CD14-positive monocyte (primary cell): ENCODE measurements at regions not wholly inside any gene's neighbourhood (a gene's known extent, or its start where the extent isn't known, plus 50 kb on each side); places are given as distances from the start of the nearest gene placed in this dataset.

Experiments
- DNase-seq, 3 donors: peaks; one replicate each; pipeline ENCODE4 v3.0.0-alpha.2; 2011 to 2022
- H2AFZ ChIP-seq: 2 replicates; pipeline ENCODE4 v1.6.0; 2012; ENCODE audit warnings: mild to moderate bottlenecking, low read depth, low read length, inconsistent platforms; ENCODE audit not compliant: insufficient read depth, poor library complexity, severe bottlenecking
- H3K27ac ChIP-seq, 2 donors: 1 replicate in 1 of 2; 2 replicates in 1 of 2; pipeline ENCODE4 v1.5.1; 2012 to 2013; ENCODE audit warnings: low read length in 2 of 2, control low read depth in 1 of 2, inconsistent platforms in 1 of 2, low read depth in 1 of 2, mild to moderate bottlenecking in 1 of 2
- H3K27me3 ChIP-seq, 2 donors: one replicate each; pipeline versions ENCODE4 v1.6.0 to v1.6.1; 2011 to 2013; ENCODE audit warnings: low read length in 2 of 2; ENCODE audit not compliant: control insufficient read depth in 2 of 2, insufficient read depth in 2 of 2
- H3K36me3 ChIP-seq, 2 donors: replicated peaks in 1 of 2; 1 replicate in 1 of 2; 2 replicates in 1 of 2; pipeline versions ENCODE4 v1.5.1 to v1.6.1; 2012 to 2013; ENCODE audit warnings: low read length in 2 of 2, control low read depth in 1 of 2, inconsistent platforms in 1 of 2, mild to moderate bottlenecking in 1 of 2; ENCODE audit not compliant: insufficient read depth in 2 of 2, control insufficient read depth in 1 of 2
- H3K4me1 ChIP-seq, 2 donors: 1 replicate in 1 of 2; 2 replicates in 1 of 2; pipeline versions ENCODE4 v1.5.1 to v1.6.1; 2012 to 2013; ENCODE audit warnings: low read length in 2 of 2, control low read depth in 1 of 2, inconsistent platforms in 1 of 2, mild to moderate bottlenecking in 1 of 2, moderate library complexity in 1 of 2; ENCODE audit not compliant: insufficient read depth in 2 of 2, control insufficient read depth in 1 of 2
- H3K4me2 ChIP-seq: replicated peaks from 2 replicates; pipeline ENCODE3; 2012; ENCODE audit warnings: low read length, moderate library complexity, mild to moderate bottlenecking; ENCODE audit not compliant: poor library complexity, severe bottlenecking; ENCODE audit errors: extremely low read depth
- H3K4me3 ChIP-seq, 3 experiments: fragments of 200-600 bp in 1 of 3; sonication (generic) in 1 of 3; replicated peaks in 1 of 3; 1 replicate in 2 of 3; 2 replicates in 1 of 3; pipeline ENCODE4 v1.5.1; 2011 to 2013; ENCODE audit warnings: low read length in 3 of 3, mild to moderate bottlenecking in 3 of 3, control low read depth in 2 of 3, low read depth in 2 of 3, inconsistent platforms in 1 of 3, moderate library complexity in 1 of 3
- H3K79me2 ChIP-seq: 2 replicates; pipeline ENCODE4 v1.6.0; 2012; ENCODE audit warnings: mild to moderate bottlenecking, control low read depth, inconsistent platforms, low read length, moderate library complexity; ENCODE audit not compliant: insufficient read depth
- H3K9ac ChIP-seq: 2 replicates; pipeline ENCODE4 v1.6.0; 2017; ENCODE audit warnings: low read length, mild to moderate bottlenecking; ENCODE audit not compliant: insufficient read depth, poor library complexity, severe bottlenecking
- H3K9me3 ChIP-seq, 2 donors: replicated peaks in 1 of 2; 1 replicate in 1 of 2; 2 replicates in 1 of 2; pipeline versions ENCODE4 v1.5.1 to v1.6.1; 2012 to 2013; ENCODE audit warnings: low read length in 2 of 2, control low read depth in 1 of 2; ENCODE audit not compliant: control insufficient read depth in 1 of 2, insufficient read depth in 1 of 2
- H4K20me1 ChIP-seq: 2 replicates; pipeline ENCODE4 v1.6.0; 2012; ENCODE audit warnings: mild to moderate bottlenecking, low read length, control low read depth, moderate library complexity; ENCODE audit not compliant: insufficient read depth
- H3K27ac Mint-ChIP-seq, 7 donors: one replicate each; pipeline ENCODE4 v1.8.0; 2020; ENCODE audit warnings: mild to moderate bottlenecking in 7 of 7, mixed read lengths in 7 of 7, moderate library complexity in 6 of 7, inconsistent platforms in 2 of 7
- H3K27me3 Mint-ChIP-seq, 3 donors: one replicate each; pipeline ENCODE4 v1.8.0; 2021 to 2022; ENCODE audit warnings: low read depth in 3 of 3, mild to moderate bottlenecking in 3 of 3, mixed read lengths in 3 of 3, moderate library complexity in 3 of 3, inconsistent platforms in 1 of 3
- H3K36me3 Mint-ChIP-seq, 2 donors: one replicate each; pipeline ENCODE4 v1.8.0; 2020; ENCODE audit warnings: mixed read lengths in 2 of 2, inconsistent platforms in 1 of 2, mild to moderate bottlenecking in 1 of 2
- H3K4me1 Mint-ChIP-seq: one replicate; pipeline ENCODE4 v1.8.0; 2020; ENCODE audit warnings: mild to moderate bottlenecking, mixed read lengths
- H3K4me3 Mint-ChIP-seq, 2 donors: one replicate each; pipeline ENCODE4 v1.8.0; 2020; ENCODE audit warnings: mild to moderate bottlenecking in 2 of 2, mixed read lengths in 2 of 2, moderate library complexity in 1 of 2
- H3K9me3 Mint-ChIP-seq, 7 donors: one replicate each; pipeline ENCODE4 v1.8.0; 2020 to 2022; ENCODE audit warnings: mixed read lengths in 7 of 7, mild to moderate bottlenecking in 6 of 7, moderate library complexity in 6 of 7, inconsistent platforms in 2 of 7
- CTCF ChIP-seq: fragments of 200-600 bp; IDR thresholded peaks from one replicate; pipeline ENCODE4 v1.8.0; 2022; ENCODE audit warnings: antibody characterized with exemption, mild to moderate bottlenecking
- WGBS: methylation state at CpG from one replicate; pipeline ENCODE4 v1.1.5; 2013; ENCODE audit warnings: missing lambda C conversion rate; ENCODE audit not compliant: insufficient coverage; 5-methylcytosine and 5-hydroxymethylcytosine counted together
- intact Hi-C, 2 donors: fragments of 100-400 bp; cut with micrococcal nuclease; formaldehyde crosslinking; loops; one replicate each; pipeline versions ENCODE4 v1.15.0 to v1.15.1; 2023

DNA sequence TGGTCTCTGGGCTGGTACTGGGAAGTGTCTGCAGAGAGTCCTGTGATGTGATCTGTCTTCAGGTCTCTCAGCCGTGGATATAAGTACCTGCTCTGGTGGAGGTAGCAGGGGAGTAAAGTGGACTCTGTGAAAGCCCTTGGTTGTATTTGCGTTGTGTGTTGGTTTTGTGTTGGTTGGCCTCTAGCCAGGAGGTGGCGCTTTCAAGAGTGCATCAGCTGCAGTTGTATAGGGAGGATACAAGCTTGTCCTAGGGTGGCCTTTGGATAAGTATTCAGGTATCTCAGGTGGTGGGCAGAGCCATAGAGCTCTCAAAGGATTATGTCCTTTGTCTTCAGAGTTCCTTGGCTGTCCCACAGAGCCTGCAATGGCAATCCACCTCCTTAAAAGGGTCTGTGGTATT, 111.6 kb downstream of the MAGEB17 start:
- H3K27ac Mint-ChIP-seq: no peak overlapping the region
- intact Hi-C loops: no loop called here
- peaks cover 0 to 19% (median 8%) of the 10 kb centered on the region in 3 donors for H3K27me3 Mint-ChIP-seq
- H2AFZ ChIP-seq: no peak overlapping the region
- no peaks in the 10 kb centered on the region for H3K79me2 ChIP-seq
- no peak for TF ChIP-seq CTCF
- no peak overlapping the region for H3K4me3 ChIP-seq
- peaks cover 0 to 10% of the 10 kb centered on the region in 2 donors for H3K27me3 ChIP-seq
- no peaks in the 10 kb centered on the region for H3K9me3 ChIP-seq
- H3K4me1 Mint-ChIP-seq: no peaks in the 10 kb centered on the region
- H3K4me3 Mint-ChIP-seq: no peak overlapping the region
- H3K9me3 Mint-ChIP-seq: peaks cover 0 to 8% (median 2%) of the 10 kb centered on the region in 7 donors
- H3K36me3 ChIP-seq: no peaks in the 10 kb centered on the region
- no peaks in the 10 kb centered on the region for H4K20me1 ChIP-seq
- no peaks in the 10 kb centered on the region for H3K36me3 Mint-ChIP-seq
- no peak overlapping the region for H3K27ac ChIP-seq
- DNase-seq: no peak
- H3K9ac ChIP-seq: no peak overlapping the region
- no peaks in the 10 kb centered on the region for H3K4me1 ChIP-seq
- no peak overlapping the region for H3K4me2 ChIP-seq
- 88% methylated on average over 3 of the region's 3 CpGs for WGBS

DNA sequence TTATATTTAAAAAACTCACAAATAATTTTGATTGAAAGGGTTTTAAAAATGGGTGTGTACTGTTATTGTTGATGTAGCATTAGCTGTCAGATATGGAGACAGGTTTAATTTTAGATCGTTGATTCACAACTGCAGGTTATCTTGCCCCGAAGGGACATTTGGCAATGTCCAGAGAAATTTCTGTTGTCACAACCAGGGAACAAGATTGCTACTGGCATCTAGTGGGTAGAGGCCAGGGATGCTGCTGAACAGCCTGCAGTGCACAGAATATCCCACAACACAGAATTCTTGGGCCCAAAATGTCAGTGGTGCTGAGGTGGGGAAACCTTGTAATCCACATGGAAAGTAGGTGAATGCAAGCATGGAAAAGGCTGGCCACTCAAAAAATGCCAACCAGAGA, 114.9 kb downstream of the MAGEB17 start:
- Histone ChIP-seq H3K9ac (no peak overlapping the region), H4K20me1 (no peaks in the 10 kb centered on the region), H3K27ac (no peak overlapping the region), H2AFZ (no peak overlapping the region), H3K4me3 (no peak overlapping the region), H3K4me1 (no peaks in the 10 kb centered on the region), H3K4me2 (no peak overlapping the region), H3K9me3 (no peaks in the 10 kb centered on the region), H3K36me3 (no peaks in the 10 kb centered on the region), H3K27me3 (peaks cover 0 to 10% of the 10 kb centered on the region in 2 donors), H3K79me2 (no peaks in the 10 kb centered on the region)
- no peaks in the 10 kb centered on the region for H3K4me1 Mint-ChIP-seq
- 100% methylated on average over 1 of the region's 2 CpGs for WGBS
- H3K9me3 Mint-ChIP-seq: peaks cover 0 to 5% (median 0%) of the 10 kb centered on the region in 7 donors
- intact Hi-C loops: no loop called here
- peaks cover 0 to 15% (median 7%) of the 10 kb centered on the region in 3 donors for H3K27me3 Mint-ChIP-seq
- DNase-seq: no peak
- H3K36me3 Mint-ChIP-seq: no peaks in the 10 kb centered on the region
- H3K4me3 Mint-ChIP-seq: no peak overlapping the region
- no peak for TF ChIP-seq CTCF
- no peak overlapping the region for H3K27ac Mint-ChIP-seq
